Cardiac muscle cell (in vitro differentiated cells and primary cell): ENCODE measurements at regions not wholly inside any gene's neighbourhood (a gene's known extent, or its start where the extent isn't known, plus 50 kb on each side); places are given as distances from the start of the nearest gene placed in this dataset.

ENCODE experiments used
- DNase-seq, 2 donors: peaks; one replicate each; pipeline versions ENCODE4 v3.0.0 to v3.0.0-alpha.2; 2010 to 2017; ENCODE audit warnings: low read depth in 1 of 2, low spot score in 1 of 2
- H3K27ac ChIP-seq: fragments of 200-600 bp; sonication (generic); 2 replicates; pipeline ENCODE4 v1.5.1; 2016
- H3K27me3 ChIP-seq: fragments of 200-600 bp; sonication (generic); 2 replicates; pipeline ENCODE4 v1.6.0; 2016; ENCODE audit warnings: control low read depth
- H3K36me3 ChIP-seq: fragments of 200-600 bp; sonication (generic); 2 replicates; pipeline ENCODE4 v1.5.1; 2016; ENCODE audit warnings: control low read depth
- H3K4me1 ChIP-seq: fragments of 200-600 bp; sonication (generic); 2 replicates; pipeline ENCODE4 v1.8.1; 2017; ENCODE audit warnings: low read depth, mild to moderate bottlenecking, mixed run types
- H3K4me3 ChIP-seq: fragments of 200-600 bp; sonication (generic); 2 replicates; pipeline ENCODE4 v1.5.1; 2016; ENCODE audit warnings: mild to moderate bottlenecking
- H3K9me3 ChIP-seq: fragments of 200-600 bp; sonication (generic); 2 replicates; pipeline ENCODE4 v1.5.1; 2017; ENCODE audit warnings: low read depth, mild to moderate bottlenecking, control low read depth
- CTCF ChIP-seq: IDR thresholded peaks from 2 replicates; pipeline ENCODE4 v1.5.1; 2012; ENCODE audit warnings: low read depth, mild to moderate bottlenecking, low read length

- Histone ChIP-seq H3K9me3 (no peaks in the 10 kb centered on the region), H3K4me3 (no peak overlapping the region), H3K27ac (no peak overlapping the region), H3K4me1 (no peaks in the 10 kb centered on the region), H3K36me3 (no peaks in the 10 kb centered on the region), H3K27me3 (peaks cover 9% of the 10 kb centered on the region)
- no peak for TF ChIP-seq CTCF
- DNase-seq, result no peak
Observed at GRCh38 chr10:118412932-118413331, 70.8 kb upstream of the FAM204A start.

GRCh38 chr10:118412132-118412760, 70.1 kb upstream of the FAM204A start:
- Histone ChIP-seq H3K27ac (no peak overlapping the region), H3K36me3 (no peaks in the 10 kb centered on the region), H3K9me3 (no peaks in the 10 kb centered on the region), H3K27me3 (peaks cover 5% of the 10 kb centered on the region), H3K4me1 (no peaks in the 10 kb centered on the region), H3K4me3 (no peak overlapping the region)
- no peak for TF ChIP-seq CTCF
- DNase-seq, result no peak

GRCh38 chr10:118409295-118409694, 67.2 kb upstream of the FAM204A start:
- Histone ChIP-seq H3K36me3 (no peaks in the 10 kb centered on the region), H3K27ac (no peak overlapping the region), H3K4me1 (no peaks in the 10 kb centered on the region), H3K27me3 (no peaks in the 10 kb centered on the region), H3K9me3 (no peaks in the 10 kb centered on the region), H3K4me3 (no peak overlapping the region)
- TF ChIP-seq CTCF, result no peak
- DNase-seq, result no peak

GRCh38 chr10:118408181-118408580, 66.1 kb upstream of the FAM204A start:
- H3K27ac ChIP-seq, result no peak overlapping the region
- no peaks in the 10 kb centered on the region for H3K9me3 ChIP-seq
- H3K27me3 ChIP-seq, result no peaks in the 10 kb centered on the region
- no peak for DNase-seq
- H3K36me3 ChIP-seq, result no peaks in the 10 kb centered on the region
- no peak overlapping the region for H3K4me3 ChIP-seq
- TF ChIP-seq CTCF, result no peak
- no peaks in the 10 kb centered on the region for H3K4me1 ChIP-seq

- H3K27ac ChIP-seq, result no peak overlapping the region
- no peaks in the 10 kb centered on the region for H3K27me3 ChIP-seq
- no peaks in the 10 kb centered on the region for H3K4me1 ChIP-seq
- H3K36me3 ChIP-seq, result no peaks in the 10 kb centered on the region
- DNase-seq, result no peak
- TF ChIP-seq CTCF, result no peak
- H3K9me3 ChIP-seq, result no peaks in the 10 kb centered on the region
- H3K4me3 ChIP-seq, result no peak overlapping the region
Observed at GRCh38 chr10:118407777-118408176, 65.7 kb upstream of the FAM204A start.

GRCh38 chr10:118407026-118407425, 64.9 kb upstream of the FAM204A start:
- no peaks in the 10 kb centered on the region for H3K36me3 ChIP-seq
- no peaks in the 10 kb centered on the region for H3K4me1 ChIP-seq
- no peaks in the 10 kb centered on the region for H3K27me3 ChIP-seq
- no peaks in the 10 kb centered on the region for H3K9me3 ChIP-seq
- no peak overlapping the region for H3K27ac ChIP-seq
- H3K4me3 ChIP-seq, result no peak overlapping the region
- no peak for TF ChIP-seq CTCF
- no peak for DNase-seq
